Chondrocyte (in vitro differentiated cells): ENCODE measurements at regions not wholly inside any gene's neighbourhood (a gene's known extent, or its start where the extent isn't known, plus 50 kb on each side); places are given as distances from the start of the nearest gene placed in this dataset.

Experiments used
- DNase-seq: peaks from one replicate; pipeline ENCODE4 v3.0.0; 2021; ENCODE audit warnings: mixed read lengths, low spot score
- H3K27ac Mint-ChIP-seq: one replicate; pipeline ENCODE4 v1.8.0; 2021; ENCODE audit warnings: mild to moderate bottlenecking, moderate library complexity, mixed read lengths; ENCODE audit not compliant: unreplicated experiment
- H3K27me3 Mint-ChIP-seq: 2 replicates; pipeline ENCODE4 v1.8.0; 2021; ENCODE audit warnings: low read depth, mixed read lengths
- H3K36me3 Mint-ChIP-seq: 2 replicates; pipeline ENCODE4 v1.8.0; 2021; ENCODE audit warnings: low read depth, mixed read lengths
- H3K4me1 Mint-ChIP-seq: 2 replicates; pipeline ENCODE4 v1.8.0; 2021; ENCODE audit warnings: low read depth, mild to moderate bottlenecking, mixed read lengths
- H3K4me3 Mint-ChIP-seq: one replicate; pipeline ENCODE4 v1.8.0; 2021; ENCODE audit warnings: mild to moderate bottlenecking, moderate library complexity, mixed read lengths; ENCODE audit not compliant: unreplicated experiment
- H3K9me3 Mint-ChIP-seq: 2 replicates; pipeline ENCODE4 v1.8.0; 2021; ENCODE audit warnings: low read depth, mixed read lengths
- TF ChIP-seq, protein P1 (sequence below): fragments of 200-600 bp; sonication (generic); IDR thresholded peaks from 2 replicates; pipeline ENCODE4 v1.5.0; 2021; ENCODE audit warnings: antibody characterized with exemption, mild to moderate bottlenecking, moderate library complexity

DNA sequence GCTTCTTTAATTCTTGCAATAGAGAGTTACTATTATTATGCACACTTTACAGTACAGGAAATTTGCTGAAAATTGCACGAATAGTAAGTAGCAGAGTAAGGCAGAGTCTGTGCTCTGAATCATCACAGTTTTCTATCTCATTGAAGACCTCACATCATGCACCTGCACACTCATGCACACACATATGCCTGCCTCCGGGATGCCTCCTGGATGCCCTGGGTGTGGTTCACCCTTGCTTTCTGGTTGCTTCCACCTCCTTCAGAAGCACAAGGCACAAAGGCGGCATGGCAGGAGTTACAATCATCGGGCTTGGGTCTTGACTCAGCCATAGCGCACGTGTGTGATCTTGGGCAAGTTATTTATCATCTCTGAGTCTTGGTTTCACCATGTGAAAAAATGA, 564.0 kb downstream of the VRK1 start:
- Mint-ChIP-seq H3K9me3 (no peaks in the 10 kb centered on the region), H3K4me3 (no peak overlapping the region), H3K27me3 (peaks cover 6% of the 10 kb centered on the region), H3K36me3 (no peaks in the 10 kb centered on the region), H3K27ac (no peak overlapping the region), H3K4me1 (no peaks in the 10 kb centered on the region)
- no peak for DNase-seq
- TF ChIP-seq, protein P1, sequence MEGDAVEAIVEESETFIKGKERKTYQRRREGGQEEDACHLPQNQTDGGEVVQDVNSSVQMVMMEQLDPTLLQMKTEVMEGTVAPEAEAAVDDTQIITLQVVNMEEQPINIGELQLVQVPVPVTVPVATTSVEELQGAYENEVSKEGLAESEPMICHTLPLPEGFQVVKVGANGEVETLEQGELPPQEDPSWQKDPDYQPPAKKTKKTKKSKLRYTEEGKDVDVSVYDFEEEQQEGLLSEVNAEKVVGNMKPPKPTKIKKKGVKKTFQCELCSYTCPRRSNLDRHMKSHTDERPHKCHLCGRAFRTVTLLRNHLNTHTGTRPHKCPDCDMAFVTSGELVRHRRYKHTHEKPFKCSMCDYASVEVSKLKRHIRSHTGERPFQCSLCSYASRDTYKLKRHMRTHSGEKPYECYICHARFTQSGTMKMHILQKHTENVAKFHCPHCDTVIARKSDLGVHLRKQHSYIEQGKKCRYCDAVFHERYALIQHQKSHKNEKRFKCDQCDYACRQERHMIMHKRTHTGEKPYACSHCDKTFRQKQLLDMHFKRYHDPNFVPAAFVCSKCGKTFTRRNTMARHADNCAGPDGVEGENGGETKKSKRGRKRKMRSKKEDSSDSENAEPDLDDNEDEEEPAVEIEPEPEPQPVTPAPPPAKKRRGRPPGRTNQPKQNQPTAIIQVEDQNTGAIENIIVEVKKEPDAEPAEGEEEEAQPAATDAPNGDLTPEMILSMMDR = no peak

DNA sequence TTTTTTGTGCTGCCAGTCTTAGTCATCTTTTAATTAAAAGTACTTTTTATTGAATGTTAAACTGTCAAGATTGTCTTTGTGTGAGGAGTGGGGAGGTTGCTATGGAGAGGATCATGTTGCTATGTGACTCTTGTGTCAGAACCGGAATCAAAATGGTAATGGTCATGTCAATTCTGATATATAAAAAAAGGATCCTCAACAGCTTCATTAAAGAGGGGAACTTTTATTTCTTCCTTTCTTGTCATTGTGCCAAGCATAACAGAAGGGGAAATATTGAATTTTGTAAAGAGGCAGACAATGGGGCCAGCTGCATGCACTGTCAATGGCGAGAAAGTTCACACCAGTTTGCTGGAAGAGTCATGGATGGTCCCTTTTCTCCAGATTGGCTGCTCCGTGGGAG, 564.8 kb downstream of the VRK1 start:
- no peaks in the 10 kb centered on the region for H3K36me3 Mint-ChIP-seq
- no peaks in the 10 kb centered on the region for H3K9me3 Mint-ChIP-seq
- TF ChIP-seq, protein P1 = no peak
- peaks cover 9% of the 10 kb centered on the region for H3K27me3 Mint-ChIP-seq
- H3K27ac Mint-ChIP-seq = no peak overlapping the region
- no peaks in the 10 kb centered on the region for H3K4me1 Mint-ChIP-seq
- DNase-seq = no peak
- no peak overlapping the region for H3K4me3 Mint-ChIP-seq

DNA sequence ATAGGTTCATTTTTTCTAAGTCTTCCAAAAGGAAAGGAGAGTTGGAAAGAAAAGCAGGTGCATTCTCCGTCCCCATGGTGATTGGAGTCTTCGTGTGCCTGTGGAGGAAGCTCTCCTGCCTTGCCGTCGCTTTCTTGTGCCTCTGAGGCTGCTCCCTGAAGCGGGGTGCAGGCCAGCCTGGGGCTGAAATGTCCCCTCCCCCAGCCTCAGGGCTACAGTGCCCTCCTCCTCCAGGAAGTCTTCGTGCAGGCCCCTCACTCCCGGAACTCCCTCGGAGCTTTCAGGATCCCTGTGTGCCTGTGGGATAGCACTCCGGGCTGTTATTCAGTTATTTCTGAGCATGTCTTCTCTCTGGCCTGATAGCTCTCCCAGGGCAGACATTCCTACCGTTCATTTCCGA, 569.2 kb downstream of the VRK1 start:
- Mint-ChIP-seq H3K27me3 (peaks cover 7% of the 10 kb centered on the region), H3K36me3 (no peaks in the 10 kb centered on the region), H3K27ac (no peak overlapping the region), H3K4me1 (no peaks in the 10 kb centered on the region), H3K4me3 (no peak overlapping the region), H3K9me3 (peaks cover 6% of the 10 kb centered on the region)
- TF ChIP-seq, protein P1 = no peak
- DNase-seq = no peak

DNA sequence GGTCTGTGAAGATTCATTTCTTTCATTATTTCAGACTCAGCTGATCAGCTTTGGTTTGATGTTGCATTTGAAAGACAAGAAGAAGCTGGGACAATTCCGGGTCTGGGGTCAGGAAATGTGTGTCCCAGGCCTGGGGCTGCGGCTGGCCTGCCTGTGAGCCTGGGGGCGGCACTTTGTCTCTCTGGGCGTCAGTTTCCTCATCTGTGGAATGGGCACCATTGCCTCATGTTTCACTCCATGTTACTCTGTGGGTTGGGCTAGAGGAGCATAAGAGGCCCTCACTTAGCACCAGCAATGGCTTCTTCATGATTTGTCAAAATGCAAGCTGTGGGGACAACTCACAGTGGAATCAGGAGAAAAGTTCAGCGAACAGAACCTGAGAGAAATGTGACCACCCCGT, 570.1 kb downstream of the VRK1 start:
- H3K4me1 Mint-ChIP-seq = no peaks in the 10 kb centered on the region
- peaks cover 6% of the 10 kb centered on the region for H3K9me3 Mint-ChIP-seq
- TF ChIP-seq, protein P1 = no peak
- no peak overlapping the region for H3K27ac Mint-ChIP-seq
- no peaks in the 10 kb centered on the region for H3K36me3 Mint-ChIP-seq
- H3K4me3 Mint-ChIP-seq = no peak overlapping the region
- H3K27me3 Mint-ChIP-seq = peaks cover 7% of the 10 kb centered on the region
- no peak for DNase-seq

DNA sequence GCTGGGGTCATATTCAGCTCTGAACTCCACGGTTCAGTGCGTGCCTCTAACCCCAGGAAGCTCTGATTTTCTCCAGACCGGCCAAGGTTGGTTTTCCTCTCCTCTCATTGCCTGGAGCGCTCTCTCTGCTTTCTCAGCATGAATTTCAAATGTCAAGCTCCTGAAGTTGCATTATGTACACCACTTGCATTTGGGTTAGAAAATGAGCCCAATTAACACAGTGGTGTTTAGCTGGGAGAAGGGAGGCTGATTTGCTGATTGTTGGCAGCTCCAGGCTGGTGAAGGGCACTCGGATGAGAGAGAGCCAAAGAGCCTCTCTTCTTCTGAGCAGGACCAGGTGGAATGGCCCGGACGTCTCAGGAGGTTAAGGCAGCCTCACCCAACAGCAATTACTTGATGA, 570.9 kb downstream of the VRK1 start:
- Mint-ChIP-seq H3K36me3 (no peaks in the 10 kb centered on the region), H3K4me3 (no peak overlapping the region), H3K27me3 (peaks cover 7% of the 10 kb centered on the region), H3K9me3 (peaks cover 6% of the 10 kb centered on the region), H3K4me1 (no peaks in the 10 kb centered on the region), H3K27ac (no peak overlapping the region)
- TF ChIP-seq, protein P1 = no peak
- no peak for DNase-seq
